Ovary (tissue), 7 donors: ENCODE measurements at regions not wholly inside any gene's neighbourhood (a gene's known extent, or its start where the extent isn't known, plus 50 kb on each side); places are given as distances from the start of the nearest gene placed in this dataset.
"Not testable (repeated sequence)": the region's sequence is repeated elsewhere in the genome, so short reads cannot be mapped to it uniquely, and the experiment has no call there.

ENCODE experiments used
- DNase-seq, 5 donors: peaks; one replicate each; pipeline ENCODE4 v3.0.0-alpha.2; 2019 to 2020
- H3K27ac ChIP-seq, 2 donors: fragments of 200-600 bp; one replicate each; pipeline versions ENCODE4 v1.5.1 to v1.8.0; 2019 to 2022
- H3K27me3 ChIP-seq: fragments of 200-600 bp; one replicate; pipeline ENCODE4 v1.8.0; 2022
- H3K36me3 ChIP-seq: fragments of 200-600 bp; sonication (generic); one replicate; pipeline ENCODE4 v1.5.1; 2019
- H3K4me1 ChIP-seq: one replicate; pipeline ENCODE4 v1.8.1; 2013; ENCODE audit warnings: mild to moderate bottlenecking, moderate library complexity; ENCODE audit not compliant: insufficient read depth
- H3K4me3 ChIP-seq: fragments of 200-600 bp; sonication (generic); one replicate; pipeline ENCODE4 v1.5.1; 2017
- H3K9me3 ChIP-seq, 2 donors: fragments of 200-600 bp in 1 of 2; sonication (generic) in 1 of 2; one replicate each; pipeline versions ENCODE4 v1.5.1 to v1.8.1; 2013 to 2019; ENCODE audit warnings: mild to moderate bottlenecking in 1 of 2, moderate library complexity in 1 of 2
- CTCF ChIP-seq, 3 donors: fragments of 450-650 bp in 2 of 3; fragments of 200-600 bp in 1 of 3; IDR thresholded peaks; one replicate each; pipeline versions ENCODE4 v1.5.1 to v1.8.0; 2016 to 2022; ENCODE audit warnings: antibody characterized with exemption in 3 of 3, mild to moderate bottlenecking in 1 of 3
- EP300 ChIP-seq: sonication (generic); formaldehyde crosslinking; IDR thresholded peaks from one replicate; pipeline ENCODE4 v1.6.1; 2017; ENCODE audit warnings: antibody characterized with exemption
- POLR2A ChIP-seq: fragments of 450-650 bp; IDR thresholded peaks from one replicate; pipeline ENCODE4 v1.6.1; 2017; ENCODE audit warnings: antibody characterized with exemption, mild to moderate bottlenecking, moderate library complexity
- WGBS, 3 donors: extraction: QIAGEN DNeasy Blood & Tissue Kit in 1 of 3; methylation state at CpG; one replicate each; pipeline versions ENCODE4 v1.1.5 to v1.1.7; 2013 to 2017; 5-methylcytosine and 5-hydroxymethylcytosine counted together
- intact Hi-C, 4 donors: fragments of 100-400 bp; cut with DNase I; formaldehyde crosslinking; loops; one replicate each; pipeline versions ENCODE4 v1.11.0 to v1.15.1; 2022 to 2023
- donor health status: DM: no; HTN: no; CAD: no; lungs with moderate emphysema.
- donor health status: DM: no; HTN: no; CAD: no.
- donor health status: Bipolar disorder and iron deficiency.
- donor health status: DM: no; HTN: no; CAD: no.
- donor health status: DM: yes; HTN: yes; CAD: no.

- 73 to 85% (median 74%) methylated on average over 5 of the region's 5 CpGs for WGBS, 3 donors
- intact Hi-C loops, result no loop called here
- no peaks in the 10 kb centered on the region for H3K36me3 ChIP-seq
- no peak for DNase-seq
- H3K27ac ChIP-seq, result no peak overlapping the region
- no peaks in the 10 kb centered on the region for H3K9me3 ChIP-seq
- no peaks in the 10 kb centered on the region for H3K27me3 ChIP-seq
- H3K4me1 ChIP-seq, result peaks cover 2% of the 10 kb centered on the region
- TF ChIP-seq POLR2A (no peak), CTCF (IDR thresholded peaks at IDR 0.05) (no peak), EP300 (no peak)
- no peak overlapping the region for H3K4me3 ChIP-seq
These were observed 93.8 kb upstream of the SIRPA start for GRCh38 chr20:1801225-1801928.

- WGBS, 3 donors, result 15 to 24% (median 23%) methylated on average over 3 of the region's 3 CpGs
- Histone ChIP-seq H3K27me3 (no peaks in the 10 kb centered on the region), H3K27ac (no peak overlapping the region), H3K4me3 (no peak overlapping the region), H3K36me3 (no peaks in the 10 kb centered on the region), H3K9me3 (no peaks in the 10 kb centered on the region), H3K4me1 (peaks cover 2% of the 10 kb centered on the region)
- TF ChIP-seq CTCF (IDR thresholded peaks at IDR 0.05) (no peak), EP300 (no peak), POLR2A (no peak)
- intact Hi-C loops, result no loop called here
- no peak for DNase-seq
These were observed 94.4 kb upstream of the SIRPA start for GRCh38 chr20:1800777-1801176.

- no peaks in the 10 kb centered on the region for H3K36me3 ChIP-seq
- no peak overlapping the region for H3K27ac ChIP-seq
- H3K4me3 ChIP-seq, result no peak overlapping the region
- no peak for TF ChIP-seq EP300
- TF ChIP-seq CTCF (IDR thresholded peaks at IDR 0.05), result no peak
- TF ChIP-seq POLR2A, result no peak
- intact Hi-C loops, result no loop called here
- no peak for DNase-seq
- H3K27me3 ChIP-seq, result no peaks in the 10 kb centered on the region
- H3K4me1 ChIP-seq, result peaks cover 2% of the 10 kb centered on the region
- 62 to 75% (median 64%) methylated on average over 2 of the region's 2 CpGs for WGBS, 3 donors
- no peaks in the 10 kb centered on the region for H3K9me3 ChIP-seq
These were observed 95.0 kb upstream of the SIRPA start for GRCh38 chr20:1800180-1800579.

GRCh38 chr20:1799746-1800145, 95.5 kb upstream of the SIRPA start:
- WGBS, 3 donors, result 85 to 91% (median 86%) methylated on average over 14 of the region's 14 CpGs
- H3K9me3 ChIP-seq, H3K27ac ChIP-seq, H3K4me1 ChIP-seq, DNase-seq, intact Hi-C loops, H3K36me3 ChIP-seq, H3K27me3 ChIP-seq, H3K4me3 ChIP-seq: not testable (repeated sequence)

GRCh38 chr20:1798982-1799381, 96.2 kb upstream of the SIRPA start:
- Histone ChIP-seq H3K27ac (no peak overlapping the region), H3K36me3 (no peaks in the 10 kb centered on the region), H3K4me3 (no peak overlapping the region), H3K4me1 (peaks cover 2% of the 10 kb centered on the region), H3K27me3 (no peaks in the 10 kb centered on the region), H3K9me3 (no peaks in the 10 kb centered on the region)
- intact Hi-C loops, result no loop called here
- no peak for TF ChIP-seq CTCF (IDR thresholded peaks at IDR 0.05)
- TF ChIP-seq EP300, result no peak
- TF ChIP-seq POLR2A, result no peak
- no peak for DNase-seq
- 71 to 84% (median 76%) methylated on average over 2 of the region's 2 CpGs for WGBS, 3 donors
